Right ventricle myocardium superior (tissue), 1 donor: ENCODE measurements at regions not wholly inside any gene's neighbourhood (a gene's known extent, or its start where the extent isn't known, plus 50 kb on each side); places are given as distances from the start of the nearest gene placed in this dataset.

Experiments
- ATAC-seq: fragments of 200-7000 bp; cut with Tn5 transposase; one replicate; pipeline ENCODE4 v1.9.1; 2020; ENCODE audit warnings: mild to moderate bottlenecking; ENCODE audit not compliant: poor library complexity
- DNase-seq: peaks from one replicate; pipeline ENCODE4 v3.0.0-alpha.2; 2020
- intact Hi-C: fragments of 100-400 bp; cut with DNase I; formaldehyde crosslinking; loops from one replicate; pipeline ENCODE4 v1.11.2; 2022
- donor health status: DM: no; HTN: yes; CAD: no; lungs with severe emphysema.

DNA sequence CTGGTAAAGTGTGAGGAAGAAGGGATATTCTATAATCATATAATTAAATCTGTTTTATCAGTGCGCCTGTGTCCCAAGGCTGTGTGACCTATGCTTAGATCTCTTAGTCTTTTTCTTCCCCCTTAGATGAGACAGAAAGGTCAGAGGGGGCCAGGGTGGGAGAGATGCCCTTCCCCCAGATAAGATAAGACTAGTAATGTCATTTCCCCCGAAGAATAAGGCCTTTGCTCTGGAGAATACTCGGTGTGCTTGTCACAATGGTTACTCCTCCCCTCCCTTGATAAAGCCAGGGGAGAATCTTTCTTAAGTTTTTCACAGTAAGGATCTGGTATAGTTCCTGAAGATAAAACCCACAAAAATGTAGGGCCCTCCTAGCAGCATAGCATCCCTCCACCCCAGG is 1041.8 kb downstream of the SORCS3 start:
- intact Hi-C loops: no loop called here
- ATAC-seq (no peak), DNase-seq (no peak)

DNA sequence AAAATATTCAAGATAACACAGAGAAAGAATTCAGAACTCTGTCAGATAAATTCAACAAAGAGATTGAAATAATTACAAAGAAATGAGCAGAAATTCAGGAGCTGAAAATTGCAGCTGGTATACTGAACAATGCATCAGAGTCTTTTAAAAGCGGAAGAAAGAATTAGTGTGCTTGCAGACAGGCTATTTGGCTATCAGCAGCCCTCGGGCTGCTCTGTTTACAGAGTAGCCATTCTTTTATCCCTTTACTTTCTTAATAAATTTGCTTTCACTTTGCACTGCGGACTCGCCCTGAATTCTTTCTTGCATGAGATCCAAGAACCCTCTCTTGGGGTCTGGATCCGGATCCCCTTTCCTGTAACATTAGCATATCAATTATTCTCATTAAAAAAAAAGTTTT is 1040.0 kb downstream of the SORCS3 start:
- intact Hi-C loops: no loop called here
- ATAC-seq (no peak), DNase-seq (no peak)

DNA sequence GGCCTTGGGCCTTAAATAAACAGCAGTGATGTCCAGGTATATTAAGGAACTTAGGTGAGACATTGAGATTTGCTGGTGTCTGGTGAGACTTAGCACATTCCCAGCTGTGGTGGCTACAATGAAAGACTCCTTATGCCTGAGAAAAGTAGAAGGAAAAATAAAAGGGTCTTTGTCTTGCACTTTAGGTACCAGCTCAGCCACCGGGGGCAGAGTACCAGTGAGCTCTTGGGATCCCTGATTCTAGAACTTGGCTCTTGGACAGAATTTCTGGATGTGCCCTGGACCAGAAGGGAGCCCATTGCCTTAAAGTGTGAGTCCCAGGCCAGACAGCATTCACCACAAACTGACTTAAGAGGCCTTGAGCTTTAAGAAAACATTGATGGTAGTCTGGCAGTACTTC is 1038.7 kb downstream of the SORCS3 start:
- DNase-seq (no peak), ATAC-seq (no peak)
- intact Hi-C loops: no loop called here

DNA sequence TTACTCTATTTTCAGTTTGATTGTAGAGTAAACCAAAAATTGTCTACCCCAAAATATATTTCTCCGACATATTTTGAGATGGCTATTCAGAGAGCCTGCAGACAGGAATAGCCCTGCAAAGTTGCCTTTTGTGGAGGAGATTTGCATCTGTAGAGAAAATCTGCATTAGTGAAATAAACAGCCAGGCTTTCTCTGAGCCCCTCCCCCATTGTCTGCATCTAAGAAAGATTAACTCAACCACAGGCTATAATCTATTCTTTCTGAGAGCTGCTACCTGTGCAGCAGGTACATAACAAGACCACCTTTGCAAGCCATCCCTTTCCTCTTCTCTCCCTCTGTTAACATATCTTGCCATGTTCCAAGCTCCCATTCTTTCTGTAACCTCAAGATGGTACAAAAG is 1034.2 kb downstream of the SORCS3 start:
- DNase-seq (no peak), ATAC-seq (no peak)
- intact Hi-C loops: no loop called here

DNA sequence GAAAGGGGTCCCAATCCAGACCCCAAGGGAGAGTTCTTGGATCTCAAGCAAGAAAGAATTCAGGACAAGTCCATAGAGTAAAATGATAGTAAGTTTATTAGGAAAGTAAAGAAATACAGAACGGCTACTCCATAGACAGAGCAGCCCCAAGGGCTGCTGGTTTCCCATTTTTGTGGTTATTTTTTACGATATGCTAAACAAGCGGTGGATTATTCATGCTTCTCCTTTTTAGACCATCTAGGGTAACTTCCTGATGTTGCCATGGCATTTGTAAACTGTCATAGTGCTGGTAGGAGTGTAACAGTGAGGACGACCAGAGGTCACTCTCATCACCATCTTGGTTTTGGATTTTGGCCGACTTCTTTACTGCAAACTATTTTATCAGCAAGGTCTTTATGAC is 1033.4 kb downstream of the SORCS3 start:
- no peak for DNase-seq
- intact Hi-C loops: no loop called here

DNA sequence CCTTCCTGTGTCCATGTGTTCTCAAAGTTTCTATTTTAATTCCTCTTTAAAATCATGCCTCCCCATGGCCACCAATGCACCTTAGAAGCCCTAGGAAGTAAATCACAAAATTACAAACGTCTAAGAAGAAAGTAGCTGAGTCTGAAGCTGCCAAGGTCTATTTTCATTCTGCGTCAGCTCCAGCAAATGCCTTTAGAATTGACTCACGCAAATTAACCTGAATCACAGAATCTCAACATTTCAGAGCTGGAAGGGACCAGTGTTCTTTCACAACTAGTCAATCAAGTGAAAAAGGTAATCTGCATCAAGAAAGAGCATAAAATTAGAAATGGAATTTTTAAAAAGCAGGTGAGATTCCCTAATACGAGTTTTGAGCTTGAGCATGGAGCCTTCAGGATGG is 1017.6 kb downstream of the SORCS3 start:
- no peak for ATAC-seq
- intact Hi-C loops: no loop called here
- DNase-seq: no peak

More for the DNA sequence above, 1033.4 kb downstream of the SORCS3 start:
- ATAC-seq: no peak

DNA sequence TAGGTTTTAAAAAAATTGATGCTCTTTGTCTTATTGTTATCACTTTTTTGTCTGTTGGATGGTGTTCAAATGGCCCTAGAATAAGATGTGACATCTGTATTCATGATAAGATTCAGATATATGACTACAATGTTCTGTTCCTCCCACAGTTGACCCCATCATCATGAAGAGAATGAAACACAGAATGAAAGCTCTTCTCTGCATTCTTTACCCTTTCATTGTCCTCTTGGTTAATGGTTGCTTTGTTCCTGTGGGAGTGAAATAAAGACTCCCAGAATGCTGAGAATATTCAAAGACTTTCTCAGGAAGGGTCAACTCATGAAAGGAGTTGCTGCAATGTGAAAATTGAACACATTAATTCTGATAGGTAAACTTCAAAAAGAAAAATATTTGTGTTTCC is 1015.8 kb downstream of the SORCS3 start:
- no peak for DNase-seq
- no peak for ATAC-seq
- intact Hi-C loops: no loop called here

DNA sequence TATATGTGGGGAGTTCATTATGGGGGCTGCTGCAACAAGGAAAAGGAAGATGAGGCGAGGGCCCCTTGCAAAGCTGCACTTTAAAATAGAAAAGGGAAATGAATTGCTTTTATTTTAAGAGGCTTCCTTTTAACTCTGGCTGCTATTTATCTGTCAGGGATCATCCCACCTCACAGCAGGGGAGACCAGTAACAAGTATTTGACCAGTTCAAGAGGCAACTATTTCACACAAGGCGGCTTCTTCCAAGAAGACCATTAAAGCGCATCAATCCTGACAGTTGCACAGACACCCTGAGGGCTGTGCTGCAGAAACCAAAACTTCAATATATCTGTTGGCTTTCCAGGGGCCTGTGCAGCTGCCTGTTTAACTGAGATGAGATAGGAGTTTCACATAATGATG is 1009.2 kb downstream of the SORCS3 start:
- DNase-seq: no peak
- intact Hi-C loops: no loop called here
- no peak for ATAC-seq

DNA sequence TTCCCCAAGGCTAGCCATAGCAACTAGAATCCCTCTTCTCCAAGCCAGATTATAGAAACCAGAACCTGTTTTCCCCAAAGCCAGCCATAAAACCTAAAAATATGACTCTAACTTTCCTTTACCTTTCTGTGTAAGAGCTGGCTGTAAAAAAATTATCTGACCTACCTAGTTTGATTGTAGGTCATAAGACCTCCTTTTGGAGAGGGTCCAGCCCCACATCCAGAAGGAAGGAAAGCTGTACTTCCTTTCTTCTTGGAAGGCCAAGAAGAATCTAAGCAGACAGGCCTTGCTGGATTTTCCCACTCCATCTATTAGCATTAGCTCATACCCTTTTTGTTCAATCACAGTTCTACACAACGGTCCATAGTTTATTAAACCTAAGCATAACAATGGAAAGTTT is 1006.3 kb downstream of the SORCS3 start:
- DNase-seq: no peak
- intact Hi-C loops: no loop called here
- no peak for ATAC-seq

DNA sequence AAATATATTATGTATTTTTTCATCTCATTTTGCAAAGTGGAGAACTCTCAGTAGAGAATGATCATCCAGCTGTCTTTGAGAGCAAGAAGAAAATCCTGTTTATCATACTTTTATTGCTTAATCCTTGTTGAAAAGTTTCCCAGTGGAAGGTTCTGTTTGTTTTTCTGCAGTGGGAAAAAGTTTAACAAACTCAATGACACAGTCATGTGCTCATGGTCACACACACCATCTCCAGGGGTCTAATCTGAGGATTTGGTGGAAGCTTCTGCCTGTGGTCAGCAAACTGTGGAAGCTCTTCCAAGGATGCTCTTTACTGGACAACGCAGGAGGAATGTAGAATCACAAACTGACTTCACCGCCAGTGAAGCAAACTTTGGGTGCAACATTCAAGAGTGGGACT is 1003.9 kb downstream of the SORCS3 start:
- DNase-seq: no peak
- no peak for ATAC-seq
- intact Hi-C loops: no loop called here

DNA sequence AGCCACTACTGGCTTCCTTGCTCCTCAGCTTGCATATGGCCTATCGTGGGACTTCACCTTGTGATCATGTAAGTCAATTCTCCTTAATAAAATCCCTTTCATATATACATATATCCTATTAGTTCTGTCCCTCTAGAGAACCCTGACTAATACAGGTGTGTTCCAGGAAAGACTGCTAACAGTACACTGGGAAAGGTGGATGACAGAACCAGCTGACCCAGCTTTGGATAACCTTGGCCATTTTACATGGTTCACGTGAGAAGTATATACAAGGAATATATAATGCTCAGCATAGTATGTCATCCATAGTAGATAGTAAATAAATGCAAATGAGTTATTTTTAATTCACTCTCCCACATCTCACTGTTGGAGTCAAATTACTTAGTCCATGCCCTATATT is 1003.5 kb downstream of the SORCS3 start:
- ATAC-seq: no peak
- DNase-seq: no peak
- intact Hi-C loops: no loop called here

DNA sequence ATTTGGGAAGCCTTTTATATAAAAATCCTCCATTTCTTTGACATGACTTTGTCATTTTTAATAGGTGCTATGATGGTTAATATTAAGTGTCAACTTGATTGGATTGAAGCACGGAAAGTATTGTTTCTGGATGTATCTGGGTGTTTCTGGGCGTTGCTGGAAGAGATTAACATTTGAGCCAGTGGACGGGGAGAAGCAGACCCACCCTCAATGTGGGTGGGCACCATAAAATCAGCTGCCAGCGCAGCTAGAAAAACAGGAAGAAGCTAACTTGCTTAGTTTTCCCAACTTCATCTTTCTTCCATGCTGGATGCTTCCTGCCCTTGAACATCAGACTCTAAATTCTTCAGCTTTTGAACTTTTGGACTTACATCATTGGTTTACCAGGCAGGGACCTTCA is 1003.0 kb downstream of the SORCS3 start:
- DNase-seq: no peak
- no peak for ATAC-seq
- intact Hi-C loops: no loop called here

DNA sequence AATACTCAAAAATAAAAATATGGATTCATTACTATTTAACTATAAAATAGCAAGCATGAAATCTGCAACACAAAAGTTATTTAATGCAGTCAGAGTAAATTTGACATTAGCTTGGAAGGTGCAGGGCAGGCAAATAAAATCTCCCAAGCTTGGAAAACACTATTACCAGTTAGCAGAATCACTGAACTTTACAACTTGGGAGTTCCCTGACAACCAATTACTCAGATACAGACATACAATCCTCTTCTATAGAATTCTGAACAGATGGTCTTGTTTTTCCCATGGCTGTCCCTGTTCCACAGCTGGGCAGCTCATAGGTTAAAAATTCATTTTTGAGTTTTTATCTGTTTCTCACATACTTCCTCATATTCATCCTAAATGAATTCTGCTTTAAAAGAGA is 1002.6 kb downstream of the SORCS3 start:
- no peak for ATAC-seq
- DNase-seq: no peak
- intact Hi-C loops: no loop called here

DNA sequence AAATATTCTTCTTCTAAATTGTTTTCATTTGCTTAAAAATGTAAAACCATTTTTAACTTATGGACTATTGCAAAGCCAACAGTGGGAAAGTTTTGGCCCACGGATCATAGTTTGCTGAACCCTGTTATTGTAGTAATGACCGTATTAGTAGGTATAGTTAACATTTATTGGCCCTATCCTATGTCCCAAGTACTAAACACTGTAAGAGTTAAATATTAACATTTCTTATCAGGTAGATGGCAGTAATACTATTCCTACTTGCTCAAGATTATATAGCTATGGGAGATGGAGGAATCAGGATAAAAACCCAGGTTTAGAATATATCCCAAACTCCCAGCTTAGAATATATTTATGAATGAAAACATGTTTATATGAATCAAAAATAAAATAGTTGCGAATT is 993.2 kb downstream of the SORCS3 start:
- intact Hi-C loops: no loop called here
- no peak for DNase-seq
- no peak for ATAC-seq

DNA sequence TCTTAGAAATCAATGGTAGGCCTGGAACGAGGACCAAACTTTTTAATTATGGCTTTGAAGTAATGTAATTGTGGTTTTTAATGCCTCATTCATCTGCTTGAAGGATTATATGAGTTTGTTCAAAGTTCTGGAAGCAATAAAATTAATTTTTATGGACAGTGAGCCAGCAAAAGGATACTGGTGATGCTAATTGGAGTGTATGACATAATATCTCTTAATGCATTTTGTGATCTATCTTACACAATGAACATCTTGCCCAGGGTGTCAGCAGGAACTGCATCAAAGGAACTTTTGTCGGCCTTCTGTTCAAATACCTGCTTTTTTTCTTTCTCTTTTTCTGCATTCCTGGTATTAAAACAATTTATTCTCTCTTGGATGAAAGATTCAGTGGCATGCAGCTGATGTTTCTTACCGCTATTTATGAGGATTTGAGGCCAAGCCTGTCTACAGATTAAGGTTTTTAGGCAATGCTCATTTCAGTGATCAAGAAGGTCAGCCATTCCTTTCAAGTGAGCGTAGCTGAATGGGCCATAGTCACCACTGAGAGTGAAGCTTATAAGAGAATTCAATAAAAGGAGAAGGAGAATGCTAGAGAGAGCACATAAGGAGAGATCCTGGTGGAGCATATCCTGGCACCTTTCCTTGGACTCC is 974.8 kb downstream of the SORCS3 start:
- intact Hi-C loops: no loop called here
- ATAC-seq: no peak
- no peak for DNase-seq

DNA sequence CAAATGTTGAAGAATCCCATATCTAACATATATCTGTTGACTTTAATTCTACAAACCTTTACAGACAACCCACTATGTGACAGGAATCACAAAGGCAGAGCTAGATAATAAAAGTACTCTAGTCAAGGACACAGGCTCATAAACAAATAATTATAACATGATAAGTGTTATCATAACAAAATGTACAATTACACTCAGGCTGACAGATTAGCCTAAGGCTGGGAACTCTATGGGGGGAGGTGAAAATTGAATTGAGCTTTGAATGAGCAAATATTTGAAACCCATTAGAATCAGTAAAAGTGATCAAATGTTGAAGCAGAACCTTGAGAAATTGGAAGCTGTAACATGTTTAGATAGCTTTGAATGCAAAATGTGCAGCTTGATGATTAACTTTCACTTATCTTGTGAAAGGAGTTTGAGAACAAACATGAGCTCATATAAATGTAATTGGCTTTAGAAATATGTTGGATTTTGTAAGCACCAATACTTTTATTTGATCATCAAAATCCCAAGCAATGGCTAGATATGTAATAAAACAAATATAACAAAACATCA is 970.2 kb downstream of the SORCS3 start:
- no peak for DNase-seq
- ATAC-seq: peak; percentile 60
- intact Hi-C loops: no loop called here

DNA sequence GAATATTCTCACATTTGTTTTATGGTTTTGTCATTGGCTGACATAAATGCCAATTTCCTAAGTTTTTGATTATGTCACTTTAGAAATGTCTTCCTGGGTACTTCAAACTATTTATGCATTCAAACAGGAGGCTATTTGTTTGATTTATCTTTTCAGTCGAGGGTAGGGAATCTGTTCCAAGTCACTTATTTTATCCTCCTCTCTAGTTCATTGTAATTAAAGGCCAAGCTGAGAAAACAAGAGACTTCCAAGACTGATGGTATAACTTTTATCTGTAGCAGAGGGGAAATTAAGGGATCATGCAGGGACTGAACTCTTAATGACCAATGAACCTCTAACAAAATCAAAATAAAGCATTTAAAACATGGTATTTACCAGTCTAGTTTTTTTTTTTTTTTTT is 968.4 kb downstream of the SORCS3 start:
- ATAC-seq: no peak

DNA sequence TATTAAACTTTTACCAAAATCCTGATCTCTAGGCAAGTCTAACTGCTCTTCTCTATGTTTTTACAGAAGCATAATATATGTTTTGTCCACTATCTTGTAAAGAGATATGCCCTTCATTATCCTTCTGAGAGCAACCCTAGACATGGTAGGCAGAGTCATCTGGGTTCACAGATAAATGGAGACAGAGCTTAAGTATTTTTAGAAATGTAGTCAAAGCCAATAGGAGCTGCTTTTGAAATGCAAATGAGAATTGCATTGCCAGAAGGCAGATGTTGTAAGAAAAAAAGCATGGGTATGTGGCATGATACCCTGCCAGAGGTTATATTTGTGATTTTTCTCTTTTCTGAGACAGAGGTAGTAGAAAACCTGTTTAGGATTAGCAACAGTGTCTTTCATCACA is 964.8 kb downstream of the SORCS3 start:
- peak; percentile 82 for ATAC-seq
- intact Hi-C loops: no loop called here
- no peak for DNase-seq

More for the DNA sequence above, 968.4 kb downstream of the SORCS3 start:
- no peak for DNase-seq
- intact Hi-C loops: no loop called here

DNA sequence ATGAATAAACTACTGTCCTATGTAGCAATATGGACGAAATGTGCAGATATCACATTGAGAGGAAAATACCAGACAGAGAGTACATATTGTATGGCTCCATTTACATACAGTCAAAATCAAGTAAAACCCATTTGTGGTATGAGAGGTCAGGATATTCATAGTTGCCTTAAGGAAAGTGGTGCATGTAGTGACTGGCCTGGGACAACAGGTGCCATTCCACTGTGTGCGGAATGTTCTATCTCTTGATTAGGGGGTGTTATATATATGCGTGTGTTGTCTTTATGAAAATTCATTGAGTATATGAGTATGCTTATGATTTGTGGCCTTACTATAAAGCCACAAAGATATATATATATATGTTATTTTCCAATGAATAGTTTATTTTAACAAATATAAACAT is 964.0 kb downstream of the SORCS3 start:
- intact Hi-C loops: no loop called here
- DNase-seq (no peak), ATAC-seq (peak; percentile 55)

DNA sequence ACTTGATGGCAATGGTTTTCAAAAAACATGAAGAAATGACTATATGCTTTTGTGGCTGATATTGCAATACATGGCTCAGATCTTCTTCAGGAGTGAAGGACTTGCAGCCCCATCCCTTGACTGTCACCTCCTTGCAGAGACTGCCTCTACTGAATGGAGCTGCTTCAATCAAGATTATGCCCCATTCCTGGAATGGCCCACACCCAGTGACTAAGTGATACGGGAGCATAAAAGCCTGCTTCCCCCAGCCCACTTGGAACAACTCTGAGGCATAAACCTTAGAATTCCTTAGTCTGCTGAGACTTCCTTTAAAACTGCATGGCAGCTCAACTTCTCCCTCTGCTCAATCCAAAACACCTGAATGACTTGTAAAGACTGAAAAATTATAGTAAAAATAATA is 957.1 kb downstream of the SORCS3 start:
- ATAC-seq (no peak), DNase-seq (no peak)
- intact Hi-C loops: no loop called here

DNA sequence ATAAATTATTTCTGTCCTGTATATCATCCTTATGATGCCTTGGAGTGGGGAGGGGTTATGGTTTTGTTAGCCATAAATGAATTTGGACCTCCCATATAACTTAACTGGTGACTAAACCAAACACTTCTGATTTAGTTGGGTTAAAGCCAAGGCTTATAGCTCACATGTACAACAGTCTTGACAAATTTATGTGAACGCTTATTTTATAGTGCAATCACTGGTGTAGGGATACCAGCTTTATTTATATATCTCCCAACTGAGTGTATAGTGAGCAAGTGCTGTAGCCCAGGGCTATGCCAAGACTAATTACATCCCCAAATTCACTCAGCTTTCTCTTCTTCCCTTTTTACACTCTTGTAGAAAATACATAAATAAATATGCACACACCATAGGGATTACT is 956.2 kb downstream of the SORCS3 start:
- DNase-seq (no peak), ATAC-seq (no peak)
- intact Hi-C loops: no loop called here
